ENCODE measurements at regions not wholly inside any gene's neighbourhood (a gene's known extent, or its start where the extent isn't known, plus 50 kb on each side); places are given as distances from the start of the nearest gene placed in this dataset.
"Not testable (repeated sequence)": the region's sequence is repeated elsewhere in the genome, so short reads cannot be mapped to it uniquely, and the experiment has no call there.

DNA sequence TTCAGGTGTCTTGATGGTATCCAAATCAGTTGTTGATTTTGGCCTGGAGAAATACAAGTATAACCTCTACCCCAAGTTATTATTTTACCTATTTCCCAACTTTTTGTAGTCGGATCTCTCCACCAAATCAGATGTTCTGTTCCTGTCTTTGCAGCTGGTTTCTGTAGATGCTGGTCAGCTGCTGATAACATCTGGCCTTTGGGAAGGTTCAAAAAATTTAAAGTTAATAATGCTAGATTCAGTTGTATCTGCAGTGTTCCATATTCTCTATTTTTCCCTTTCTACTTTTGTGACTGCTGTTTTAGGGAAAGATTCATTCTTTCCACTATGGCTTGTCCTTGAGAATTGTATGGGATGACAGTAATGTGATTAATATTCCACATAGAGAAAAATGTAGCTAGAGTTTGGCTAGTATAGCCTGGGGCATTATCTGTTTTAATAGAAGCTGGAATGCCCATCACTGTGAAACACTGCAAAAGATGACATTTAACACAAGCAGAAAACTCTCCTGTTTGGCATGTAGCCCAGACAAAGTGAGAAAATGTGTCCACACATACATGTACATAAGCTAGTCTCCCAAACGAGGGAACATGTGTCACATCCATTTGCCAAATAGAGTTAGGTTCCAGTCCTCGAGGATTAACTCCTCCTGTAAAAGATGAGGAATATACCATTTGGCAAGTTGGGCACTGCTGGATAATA, 99.2 kb downstream of the ZNF100 start:
- in situ Hi-C loops (cut with HindIII; ENCODE audit: low pct_unique_long_range_greater_than_20kb, low sequenced_read_pairs); DNase-seq (ENCODE audit: low read depth in 1 of 2, low spot score in 1 of 2): not testable (repeated sequence)

DNA sequence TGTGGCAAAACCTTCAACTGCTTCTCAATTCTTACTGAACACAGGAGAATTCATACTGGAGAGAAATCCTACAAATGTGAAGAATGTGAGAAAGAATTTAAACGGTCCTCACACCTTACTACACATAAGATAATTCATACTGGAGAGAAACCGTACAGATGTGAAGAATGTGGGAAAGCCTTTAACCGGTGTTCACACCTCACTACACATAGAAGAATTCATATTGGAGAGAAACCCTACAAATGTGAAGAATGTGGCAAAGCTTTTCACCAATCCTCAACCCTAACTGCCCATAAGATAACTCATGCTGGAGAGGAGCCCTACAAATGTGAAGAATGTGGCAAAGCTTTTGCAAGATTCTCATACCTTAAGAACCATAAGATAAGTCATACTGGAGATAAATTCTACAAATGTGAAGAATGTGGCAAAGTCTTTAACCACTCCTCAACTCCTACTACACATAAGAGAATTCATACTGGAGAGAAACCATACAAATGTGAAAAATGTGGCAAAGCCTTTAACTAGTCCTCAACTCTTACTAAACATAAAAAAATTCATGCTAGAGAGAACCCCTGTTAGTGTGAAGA, 111.7 kb downstream of the ZNF100 start:
- no peak for TF ChIP-seq JUND (IDR thresholded peaks at IDR 0.05; ENCODE audit: low read depth)
- in situ Hi-C loops (cut with HindIII; ENCODE audit: low pct_unique_long_range_greater_than_20kb, low sequenced_read_pairs), result no loop called here
- DNase-seq (ENCODE audit: low read depth in 1 of 2, low spot score in 1 of 2), result no peak

DNA sequence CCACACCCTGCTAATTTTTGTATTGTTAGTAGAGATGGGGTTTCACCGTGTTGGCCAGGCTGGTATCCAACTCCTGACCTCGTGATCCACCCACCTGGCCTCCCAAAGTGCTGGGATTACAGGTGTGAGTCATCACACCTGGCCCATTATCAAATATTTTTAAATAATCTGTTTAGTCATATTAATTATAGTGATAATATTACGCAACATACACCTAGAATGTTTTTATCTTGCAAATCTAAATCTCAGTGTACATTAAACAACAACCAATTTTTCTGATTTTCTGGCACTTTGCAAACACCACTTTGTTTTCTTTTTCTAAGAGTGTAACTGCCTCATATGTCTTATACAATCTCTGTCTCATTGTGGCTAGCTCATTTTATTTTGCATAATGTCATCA, 115.9 kb downstream of the ZNF100 start:
- DNase-seq (ENCODE audit: low read depth in 1 of 2, low spot score in 1 of 2); in situ Hi-C loops (cut with HindIII; ENCODE audit: low pct_unique_long_range_greater_than_20kb, low sequenced_read_pairs): not testable (repeated sequence)

DNA sequence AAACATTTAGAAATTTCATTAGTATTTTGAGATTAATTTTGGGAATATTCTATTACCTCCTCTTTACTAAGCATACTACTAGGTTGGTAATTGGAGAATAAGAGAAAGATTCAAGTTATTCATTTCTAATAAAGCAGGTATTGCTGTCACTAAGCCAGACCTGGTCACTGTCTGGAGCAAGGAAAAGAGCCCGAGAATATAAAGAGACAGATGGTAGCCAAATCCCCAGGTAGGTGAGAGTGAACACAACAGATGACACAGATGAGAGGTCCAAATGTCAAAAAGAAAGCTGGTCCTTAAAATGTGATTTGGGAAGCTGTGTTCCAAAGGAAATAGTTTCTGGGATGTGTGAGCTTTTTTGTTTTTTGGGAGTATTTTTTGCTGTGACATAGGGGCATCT, 128.6 kb downstream of the ZNF100 start:
- in situ Hi-C loops (cut with HindIII; ENCODE audit: low pct_unique_long_range_greater_than_20kb, low sequenced_read_pairs), result no loop called here
- no peak for TF ChIP-seq JUND (IDR thresholded peaks at IDR 0.05; ENCODE audit: low read depth)
- no peak for DNase-seq (ENCODE audit: low read depth in 1 of 2, low spot score in 1 of 2)

DNA sequence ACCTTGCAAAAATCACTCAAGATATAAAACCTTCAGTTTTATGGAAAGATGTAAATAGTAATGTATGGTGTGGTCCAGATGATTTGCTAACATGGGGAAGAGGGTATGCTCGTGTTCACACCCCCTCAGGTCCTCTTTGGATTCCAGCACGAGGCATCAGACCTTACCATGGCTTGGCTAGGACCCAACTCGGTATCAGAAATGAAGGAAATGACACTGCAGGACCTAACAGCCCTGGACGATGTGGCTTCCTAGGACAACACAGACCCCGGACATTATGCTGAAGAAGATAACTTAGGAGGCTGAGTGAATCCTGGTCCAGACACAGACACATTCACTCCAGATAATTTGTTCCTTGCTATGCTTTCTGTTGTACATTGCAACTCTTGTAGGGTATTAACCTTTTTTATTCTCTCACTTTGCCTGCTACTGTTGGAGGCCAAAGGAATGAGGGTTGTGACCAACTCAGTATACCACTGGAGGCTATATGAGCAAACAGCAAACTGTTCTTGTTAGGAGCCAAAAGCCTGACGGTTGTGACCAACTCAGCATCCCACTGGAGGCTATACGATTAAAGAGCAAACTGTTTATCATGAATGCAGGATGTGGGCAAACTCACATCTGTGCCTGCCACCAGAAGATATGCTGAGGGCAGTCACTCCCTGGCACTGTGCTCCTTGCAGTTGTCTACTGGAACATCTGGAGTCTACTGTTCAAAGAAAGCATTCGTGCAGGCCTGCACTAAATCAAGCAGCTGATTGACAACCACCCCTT, 121.7 kb downstream of the ZNF429 start:
- no peak for DNase-seq (ENCODE audit: low read depth in 1 of 2, low spot score in 1 of 2)
- no peak for TF ChIP-seq JUND (IDR thresholded peaks at IDR 0.05; ENCODE audit: low read depth)
- in situ Hi-C loops (cut with HindIII; ENCODE audit: low pct_unique_long_range_greater_than_20kb, low sequenced_read_pairs), result no loop called here

DNA sequence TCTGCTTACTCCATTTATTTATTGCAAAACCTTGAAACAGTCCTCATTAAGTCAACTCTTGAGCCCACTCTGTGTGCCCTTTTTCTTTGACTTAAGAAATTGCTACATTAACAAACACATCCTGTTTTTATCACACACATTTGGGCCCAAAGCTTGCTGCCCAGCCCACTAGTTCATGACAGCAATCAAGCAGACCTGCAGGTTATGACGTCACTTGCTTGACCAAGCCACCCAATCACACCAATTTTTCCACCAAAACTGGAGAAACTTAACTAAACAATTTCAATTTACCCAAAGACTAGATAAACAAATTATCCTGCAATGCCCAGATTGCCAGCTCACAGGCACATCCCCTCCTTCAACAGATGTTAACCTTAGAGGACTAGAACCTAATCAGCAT, 120.7 kb downstream of the ZNF429 start:
- TF ChIP-seq JUND (IDR thresholded peaks at IDR 0.05; ENCODE audit: low read depth), result no peak
- in situ Hi-C loops (cut with HindIII; ENCODE audit: low pct_unique_long_range_greater_than_20kb, low sequenced_read_pairs), result no loop called here
- no peak for DNase-seq (ENCODE audit: low read depth in 1 of 2, low spot score in 1 of 2)

DNA sequence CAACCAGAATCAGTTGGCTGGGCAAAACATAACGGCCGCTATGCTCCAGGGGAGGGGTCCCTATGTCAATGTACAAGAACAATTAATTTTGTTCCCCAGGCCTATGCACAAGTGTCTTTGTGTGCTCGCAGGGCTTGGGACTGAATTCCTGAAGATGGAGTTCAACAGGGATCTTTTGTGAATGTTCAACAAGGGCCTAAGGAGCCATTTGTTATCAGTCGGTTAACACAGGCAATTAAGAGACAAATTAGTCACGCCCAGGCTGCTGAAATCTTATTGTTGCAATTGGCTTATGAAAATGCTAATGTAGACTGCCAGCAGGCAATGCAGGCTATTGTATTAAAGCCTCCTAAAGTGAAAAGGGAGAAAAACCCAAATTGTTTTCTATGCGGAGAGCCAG, 117.5 kb downstream of the ZNF429 start:
- in situ Hi-C loops (cut with HindIII; ENCODE audit: low pct_unique_long_range_greater_than_20kb, low sequenced_read_pairs), result no loop called here
- TF ChIP-seq JUND (IDR thresholded peaks at IDR 0.05; ENCODE audit: low read depth), result no peak
- DNase-seq (ENCODE audit: low read depth in 1 of 2, low spot score in 1 of 2), result no peak

DNA sequence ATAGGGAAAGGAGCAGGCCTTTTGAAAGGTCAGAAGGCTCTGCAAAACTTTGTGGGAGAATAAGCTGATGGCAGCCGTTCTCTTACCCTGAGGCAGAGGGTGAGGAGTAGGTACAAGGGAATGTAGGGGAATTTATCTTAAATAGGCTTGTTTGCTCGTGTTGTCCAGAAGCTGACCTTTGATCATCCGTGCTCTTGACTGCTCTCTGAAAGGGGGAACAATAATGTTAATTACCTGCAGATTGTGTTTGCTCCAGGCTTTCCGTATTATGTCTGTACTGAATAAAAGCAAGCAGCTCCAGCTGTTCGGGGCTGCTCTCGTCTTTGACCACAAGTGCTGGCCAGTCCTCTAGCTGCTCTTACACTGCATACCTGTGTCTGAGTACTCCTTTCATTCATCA, 116.3 kb downstream of the ZNF429 start:
- no peak for TF ChIP-seq JUND (IDR thresholded peaks at IDR 0.05; ENCODE audit: low read depth)
- in situ Hi-C loops (cut with HindIII; ENCODE audit: low pct_unique_long_range_greater_than_20kb, low sequenced_read_pairs), result no loop called here
- no peak for DNase-seq (ENCODE audit: low read depth in 1 of 2, low spot score in 1 of 2)

DNA sequence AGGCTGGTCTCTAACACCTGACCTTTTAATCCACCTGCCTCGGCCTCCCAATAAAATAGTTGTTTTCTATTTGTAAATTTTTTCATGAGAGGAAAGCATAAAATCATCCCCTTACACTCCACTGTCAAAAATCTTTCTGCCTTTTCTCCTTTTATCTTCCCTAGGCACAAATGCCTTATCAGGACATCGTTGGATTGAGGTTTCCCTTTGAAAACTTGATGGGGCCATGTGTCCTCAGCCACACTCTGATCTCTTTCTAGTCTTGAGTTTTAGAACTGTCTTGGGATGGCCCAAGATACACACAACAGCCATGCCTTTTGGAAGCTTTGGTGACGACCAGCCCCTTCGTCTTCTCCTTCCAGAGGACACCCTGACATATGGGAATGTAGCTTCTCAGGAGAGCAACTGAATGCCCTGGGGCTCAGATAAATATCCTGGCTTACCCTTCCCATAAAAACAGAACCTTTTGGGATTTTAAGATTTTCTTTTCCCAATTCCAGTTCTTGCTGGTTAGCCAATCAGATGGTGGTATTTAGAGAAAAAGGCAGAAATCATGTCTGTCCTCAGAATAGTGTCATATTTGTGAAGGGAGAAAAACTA, 112.4 kb downstream of the ZNF429 start:
- TF ChIP-seq JUND (IDR thresholded peaks at IDR 0.05; ENCODE audit: low read depth), result no peak
- in situ Hi-C loops (cut with HindIII; ENCODE audit: low pct_unique_long_range_greater_than_20kb, low sequenced_read_pairs), result no loop called here
- no peak for DNase-seq (ENCODE audit: low read depth in 1 of 2, low spot score in 1 of 2)

DNA sequence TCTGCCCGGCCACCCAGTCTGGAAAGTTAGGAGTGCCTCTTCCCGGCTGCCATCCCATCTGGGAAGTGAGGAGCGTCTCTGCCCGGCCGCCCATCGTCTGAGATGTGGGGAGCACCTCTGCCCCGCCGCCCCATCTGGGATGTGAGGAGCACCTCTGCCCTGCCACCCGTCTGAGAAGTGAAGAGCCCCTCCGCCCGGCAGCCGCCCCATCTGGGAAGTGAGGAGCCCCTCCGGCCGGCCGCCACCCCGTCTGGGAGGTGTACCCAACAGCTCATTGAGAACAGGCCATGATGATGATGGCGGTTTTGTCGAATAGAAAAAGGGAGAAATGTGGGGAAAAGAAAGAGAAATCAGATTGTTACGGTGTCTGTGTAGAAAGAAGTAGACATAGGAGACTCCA, 109.4 kb downstream of the ZNF429 start:
- in situ Hi-C loops (cut with HindIII; ENCODE audit: low pct_unique_long_range_greater_than_20kb, low sequenced_read_pairs); DNase-seq (ENCODE audit: low read depth in 1 of 2, low spot score in 1 of 2): not testable (repeated sequence)

DNA sequence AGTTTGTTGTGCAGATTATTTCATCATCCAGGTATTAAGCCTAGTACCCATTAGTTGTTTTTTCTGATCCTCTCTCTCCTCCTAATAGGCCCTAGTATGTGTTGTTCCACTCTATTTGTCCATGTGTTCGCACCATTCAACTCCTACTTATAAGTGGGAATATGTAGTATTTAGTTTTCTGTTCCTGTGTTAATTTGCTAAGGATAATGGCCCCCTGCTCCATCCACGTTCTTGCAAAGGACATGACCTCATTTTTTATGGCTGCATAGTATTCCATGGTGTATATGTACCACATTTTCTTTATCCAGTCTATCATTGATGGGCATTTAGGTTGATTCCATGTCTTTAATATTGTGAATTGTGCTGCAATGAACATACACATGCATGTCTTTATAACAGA, 107.8 kb downstream of the ZNF429 start:
- in situ Hi-C loops (cut with HindIII; ENCODE audit: low pct_unique_long_range_greater_than_20kb, low sequenced_read_pairs); DNase-seq (ENCODE audit: low read depth in 1 of 2, low spot score in 1 of 2): not testable (repeated sequence)

DNA sequence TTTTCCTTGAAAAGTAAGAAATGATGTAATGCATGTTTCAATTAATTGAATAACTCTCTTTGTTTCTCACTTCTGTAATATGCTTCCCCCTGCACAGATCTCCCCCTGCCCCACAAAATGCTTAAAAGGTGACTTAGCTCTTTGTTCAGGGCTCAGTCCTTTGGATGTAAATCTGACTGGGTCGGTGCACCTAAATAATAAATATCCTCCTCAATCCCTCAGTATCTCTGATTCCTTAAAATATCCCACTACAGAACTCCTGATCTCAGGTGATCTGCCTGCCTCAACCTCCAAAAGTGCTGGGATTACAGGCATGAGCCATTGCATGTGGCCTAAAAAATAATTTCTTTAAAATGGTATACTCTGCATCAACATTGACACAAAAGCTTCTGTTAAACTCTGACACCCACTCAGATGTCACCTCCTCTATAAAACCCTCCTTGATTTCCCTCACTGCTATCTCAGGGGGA, 107.0 kb downstream of the ZNF429 start:
- in situ Hi-C loops (cut with HindIII; ENCODE audit: low pct_unique_long_range_greater_than_20kb, low sequenced_read_pairs), result no loop called here
- no peak for DNase-seq (ENCODE audit: low read depth in 1 of 2, low spot score in 1 of 2)
- TF ChIP-seq JUND (IDR thresholded peaks at IDR 0.05; ENCODE audit: low read depth), result no peak

All from T47D (cell line).